HG03135 (cell line): ENCODE measurements at regions not wholly inside any gene's neighbourhood (a gene's known extent, or its start where the extent isn't known, plus 50 kb on each side); places are given as distances from the start of the nearest gene placed in this dataset.
"Not testable (repeated sequence)": the region's sequence is repeated elsewhere in the genome, so short reads cannot be mapped to it uniquely, and the experiment has no call there.

ENCODE experiments used
- ATAC-seq: cut with Tn5 transposase; IDR thresholded peaks from one replicate; pipeline ENCODE4 v1.9.1; 2021; ENCODE audit warnings: mild to moderate bottlenecking, moderate library complexity; ENCODE audit not compliant: unreplicated experiment

- no peak for ATAC-seq
Measured at GRCh38 chr11:122023614-122024250, 92.3 kb downstream of the BLID start.

DNA sequence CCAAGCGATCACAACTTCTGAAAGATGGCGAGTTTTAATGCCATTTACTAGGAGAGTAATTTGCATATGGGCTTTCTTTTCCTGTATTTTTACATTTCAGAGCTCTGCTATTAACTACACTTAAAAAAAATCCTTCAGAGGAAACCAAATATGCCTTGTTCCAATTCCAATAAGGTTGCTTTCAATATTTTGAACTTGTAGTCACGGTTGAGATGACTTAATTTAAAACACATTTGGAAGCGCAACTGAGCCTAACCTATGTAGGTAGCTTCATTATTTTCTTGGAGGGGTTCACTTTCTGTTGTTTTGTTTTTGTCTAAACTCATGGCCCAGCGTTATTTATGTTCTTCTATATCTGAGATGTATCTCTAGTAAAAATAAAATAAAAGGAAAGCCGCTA is 93.4 kb downstream of the BLID start:
- ATAC-seq = no peak

DNA sequence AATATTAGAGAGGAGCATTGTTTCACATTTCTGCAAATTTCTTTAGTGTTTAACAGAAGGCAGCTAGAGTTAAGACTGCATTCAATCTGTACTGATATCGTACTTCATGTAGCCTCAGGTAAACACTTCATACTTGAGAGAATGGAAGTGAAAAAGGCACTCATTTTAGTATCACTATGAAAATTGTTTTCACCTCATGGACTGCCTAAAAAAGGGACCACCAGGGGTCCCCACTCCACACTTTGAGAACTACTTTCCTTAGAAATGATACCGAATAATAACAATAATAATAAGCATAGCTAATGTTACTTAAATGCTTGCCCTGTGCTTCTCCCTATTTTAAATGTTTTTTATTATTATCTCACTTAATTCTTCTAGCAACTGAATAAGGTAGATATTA is 95.1 kb downstream of the BLID start:
- no peak for ATAC-seq

GRCh38 chr11:122019908-122020694 is 95.9 kb downstream of the BLID start:
- ATAC-seq = no peak

DNA sequence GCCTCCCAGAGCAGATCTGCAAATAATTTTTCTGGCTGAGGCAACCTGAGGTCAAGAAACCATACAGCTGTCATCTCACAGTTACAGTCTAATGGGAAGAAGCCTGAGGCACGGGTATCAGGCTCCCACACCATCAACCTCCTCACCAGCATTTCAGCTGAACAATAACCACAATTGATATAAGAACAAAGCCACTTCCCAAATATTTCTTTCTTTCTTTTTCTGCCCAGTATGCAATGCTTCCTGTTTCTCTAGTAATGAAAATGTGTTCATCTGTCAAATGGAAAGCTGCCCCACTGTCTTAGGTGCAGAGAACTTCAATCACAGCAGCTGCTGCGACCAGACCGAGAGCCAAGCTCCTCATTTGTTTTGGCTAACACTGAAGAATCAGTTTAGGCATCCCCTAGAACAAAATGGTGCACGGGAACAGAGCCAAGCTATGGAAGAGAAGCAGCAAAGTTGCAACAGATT is 108.4 kb downstream of the BLID start:
- ATAC-seq = no peak

DNA sequence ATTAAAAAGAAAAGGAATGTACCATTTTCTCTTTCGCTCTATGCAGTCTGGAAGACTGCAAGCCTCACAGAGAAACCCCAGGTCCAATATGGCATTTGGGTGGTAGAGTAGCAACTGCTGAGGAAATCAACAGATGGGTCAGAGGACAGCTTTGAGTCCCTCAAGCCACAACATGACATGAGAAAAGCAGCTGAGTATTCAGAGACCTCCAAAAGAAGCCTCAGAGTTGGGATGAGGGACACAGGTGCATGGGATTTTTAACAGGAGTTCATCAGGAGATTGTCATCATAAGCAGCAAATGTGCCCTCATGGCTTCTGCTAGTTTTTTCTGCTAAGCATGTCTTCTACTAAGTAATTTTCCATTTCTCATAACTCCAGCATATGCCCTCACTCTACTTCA is 111.6 kb downstream of the BLID start:
- ATAC-seq = no peak

DNA sequence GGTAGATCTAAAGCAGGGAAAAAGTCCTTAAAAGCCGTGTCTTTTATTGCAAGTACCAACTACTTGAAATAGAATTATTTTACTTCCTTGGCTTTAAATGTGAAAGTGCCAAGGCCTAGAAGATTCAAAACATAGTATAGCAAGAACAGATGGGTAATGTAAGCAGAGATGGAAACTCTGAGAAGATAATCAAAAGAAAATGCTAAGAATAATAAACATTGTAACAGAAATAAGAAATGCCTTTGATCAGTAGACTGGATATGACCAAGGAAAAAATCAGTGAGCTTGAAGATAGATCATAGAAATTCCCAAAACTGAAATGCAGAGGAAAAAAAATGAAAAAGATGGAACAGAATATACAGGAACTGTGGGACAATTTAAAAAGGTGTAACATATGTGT is 113.1 kb downstream of the BLID start:
- no peak for ATAC-seq

- ATAC-seq = no peak
Measured at GRCh38 chr11:122002047-122002446, 114.0 kb downstream of the BLID start.

GRCh38 chr11:121999651-122000050 is 116.4 kb downstream of the BLID start:
- ATAC-seq = no peak

- no peak for ATAC-seq
Measured at GRCh38 chr11:121996574-121996973, 119.4 kb downstream of the BLID start.

DNA sequence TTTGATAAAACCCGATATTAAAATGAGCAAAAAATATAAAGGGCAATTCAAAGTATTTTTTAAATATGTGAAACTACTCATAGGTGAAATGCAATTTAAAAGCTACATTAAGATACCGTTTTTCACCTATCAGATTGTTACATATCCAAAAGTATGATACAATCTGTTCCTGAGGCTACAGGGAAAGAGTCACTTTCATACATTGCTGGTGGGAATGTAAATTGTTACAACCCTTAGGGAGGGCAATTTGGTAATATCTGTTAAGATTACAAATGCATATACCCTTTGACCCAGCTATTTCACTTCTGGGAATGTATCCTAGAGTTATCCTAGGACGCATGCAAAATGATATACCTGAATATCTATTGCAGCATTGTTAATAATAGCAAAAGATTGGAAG is 132.1 kb downstream of the BLID start:
- ATAC-seq = no peak

- ATAC-seq = not testable (repeated sequence)
Measured at GRCh38 chr11:121977914-121978313, 138.1 kb downstream of the BLID start.

DNA sequence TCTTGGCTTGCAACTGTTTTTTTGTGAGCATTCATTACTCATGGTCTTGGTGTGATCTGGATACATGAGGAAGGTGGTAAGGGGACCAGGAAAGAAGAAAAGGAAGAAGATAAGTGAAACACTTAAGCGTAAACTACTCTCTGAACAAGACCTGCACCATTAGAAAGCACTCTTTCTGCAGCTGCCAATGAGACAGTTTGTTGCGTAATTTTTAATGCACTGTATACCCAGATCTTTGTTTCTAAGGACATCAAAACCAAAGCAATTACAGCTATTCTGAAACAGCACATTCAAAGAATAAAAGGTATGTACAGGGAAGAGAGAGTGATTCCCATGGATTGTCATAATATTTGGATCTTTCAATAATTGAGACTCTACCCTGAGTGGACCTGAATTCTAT is 147.4 kb downstream of the BLID start:
- ATAC-seq = no peak

GRCh38 chr11:121967131-121967704 is 148.8 kb downstream of the BLID start:
- ATAC-seq = no peak

DNA sequence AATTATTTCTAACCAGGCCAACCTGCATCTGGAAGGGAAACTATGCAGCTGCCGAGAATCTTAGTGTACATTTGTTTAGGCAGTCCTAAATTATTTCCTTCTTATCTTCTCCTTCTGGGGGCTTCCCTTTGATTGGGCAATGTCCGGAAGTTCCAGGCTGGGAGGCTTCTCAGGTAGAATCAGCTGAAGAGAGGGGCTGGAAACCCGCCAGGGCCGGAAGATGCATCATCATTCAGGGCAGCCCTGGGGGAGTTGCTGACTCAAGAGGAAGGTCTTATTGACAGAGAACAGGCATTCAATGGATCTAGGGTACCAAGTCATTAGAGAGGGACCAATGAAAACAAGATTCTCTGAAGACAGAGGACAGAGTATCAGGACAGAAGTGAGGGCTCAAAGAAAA is 150.7 kb downstream of the BLID start:
- ATAC-seq = no peak

DNA sequence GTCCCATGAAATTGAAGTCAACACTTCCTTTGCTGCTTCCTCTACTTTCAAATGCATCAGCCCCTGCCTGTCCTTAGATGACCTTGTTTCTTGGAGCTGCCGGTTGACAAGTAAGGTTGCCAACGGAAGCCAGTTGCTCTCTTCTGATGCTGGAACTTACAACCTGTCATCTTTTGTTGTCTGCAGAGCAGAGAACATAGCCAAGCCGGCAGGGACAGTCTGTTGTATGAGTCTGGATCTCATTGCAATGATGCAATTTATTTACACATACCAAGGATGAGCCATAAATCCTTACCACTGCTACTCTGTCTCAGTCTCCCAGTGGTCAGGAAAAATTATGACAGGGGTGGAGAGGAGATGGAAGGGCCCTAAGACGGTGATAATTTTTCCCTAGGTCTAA is 151.4 kb downstream of the BLID start:
- no peak for ATAC-seq

DNA sequence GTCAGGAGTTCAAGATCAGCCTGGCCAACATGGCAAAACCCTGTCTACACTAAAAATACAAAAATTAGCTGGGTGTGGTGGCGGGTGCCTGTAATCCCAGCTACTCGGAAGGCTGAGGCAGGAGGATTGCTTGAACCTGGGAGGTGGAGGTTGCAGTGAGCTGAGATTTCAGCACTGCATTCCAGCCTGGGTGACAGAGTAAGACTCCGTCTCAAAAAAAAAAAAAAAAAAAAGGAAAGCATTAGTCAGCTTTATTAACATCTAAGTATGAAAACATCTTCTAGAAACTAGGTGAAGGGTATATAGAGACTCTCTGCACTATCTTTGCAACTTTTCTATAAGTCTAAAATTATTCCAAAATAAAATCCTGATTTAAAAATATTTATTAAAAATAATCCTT is 152.2 kb downstream of the BLID start:
- ATAC-seq = not testable (repeated sequence)

- no peak for ATAC-seq
Measured at GRCh38 chr11:121961321-121961801, 154.7 kb downstream of the BLID start.

DNA sequence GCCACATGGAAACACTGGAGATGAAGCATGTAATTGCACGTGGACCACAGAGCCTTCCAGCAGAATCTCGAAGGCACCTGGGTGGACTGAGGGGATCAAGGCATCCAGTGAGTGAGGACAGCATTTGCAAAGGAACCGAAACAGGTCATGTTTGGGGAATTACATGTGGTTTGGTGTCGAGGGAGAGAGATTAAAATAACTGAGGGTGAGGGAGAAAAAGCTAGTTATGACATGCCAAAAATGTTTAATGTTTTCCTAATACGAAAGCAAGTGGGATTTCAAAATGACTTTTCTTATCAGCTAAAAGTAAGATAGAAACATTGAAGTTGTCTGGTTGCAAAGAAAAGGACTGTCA is 157.1 kb downstream of the BLID start:
- no peak for ATAC-seq

DNA sequence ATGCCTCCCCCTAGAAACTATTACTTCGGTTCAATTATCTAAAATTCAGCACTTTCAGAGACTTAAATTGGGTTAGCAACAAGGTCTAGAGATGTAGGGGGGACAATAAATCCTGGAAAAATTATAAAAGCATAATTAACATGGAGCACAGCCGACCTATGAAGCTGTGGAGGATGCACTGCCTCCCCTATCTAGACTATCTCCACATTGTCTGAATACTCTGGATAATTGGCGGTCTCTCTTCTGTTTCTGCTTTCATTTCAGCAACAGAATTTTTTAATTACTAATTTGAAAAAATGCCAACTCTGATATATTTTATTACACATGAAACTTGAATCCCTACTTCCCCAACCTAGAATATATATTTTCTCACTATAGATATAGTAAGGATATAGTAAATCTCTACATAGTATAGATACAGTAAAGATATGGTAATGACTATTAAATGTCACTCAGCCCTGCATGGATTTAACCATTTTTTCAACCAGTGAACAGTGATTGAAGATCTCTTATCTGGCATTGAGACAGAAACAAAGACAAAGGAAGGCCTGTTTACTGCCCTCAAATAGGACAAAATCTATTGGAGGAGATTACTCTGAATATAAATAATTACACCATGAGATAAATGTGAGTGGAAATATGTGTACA is 157.6 kb downstream of the BLID start:
- ATAC-seq = no peak

DNA sequence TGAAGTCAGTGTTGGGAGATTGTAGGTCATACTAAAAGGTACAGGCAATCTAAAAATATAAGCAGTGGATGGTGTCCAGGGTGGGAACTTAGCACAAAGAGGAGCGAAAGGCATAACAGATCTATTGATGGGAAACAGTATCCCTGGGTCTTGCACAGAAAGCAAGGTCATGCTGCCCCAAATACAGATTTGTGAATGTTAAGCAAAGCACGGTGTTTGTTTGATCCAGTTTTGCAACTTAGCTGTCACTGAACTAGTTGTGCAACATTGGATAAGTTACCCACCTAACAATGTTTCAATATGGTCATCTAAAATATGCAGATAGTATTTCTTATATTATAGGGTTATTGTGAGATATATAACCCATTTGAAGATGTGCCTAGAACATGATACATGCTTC is 162.9 kb downstream of the BLID start:
- no peak for ATAC-seq

DNA sequence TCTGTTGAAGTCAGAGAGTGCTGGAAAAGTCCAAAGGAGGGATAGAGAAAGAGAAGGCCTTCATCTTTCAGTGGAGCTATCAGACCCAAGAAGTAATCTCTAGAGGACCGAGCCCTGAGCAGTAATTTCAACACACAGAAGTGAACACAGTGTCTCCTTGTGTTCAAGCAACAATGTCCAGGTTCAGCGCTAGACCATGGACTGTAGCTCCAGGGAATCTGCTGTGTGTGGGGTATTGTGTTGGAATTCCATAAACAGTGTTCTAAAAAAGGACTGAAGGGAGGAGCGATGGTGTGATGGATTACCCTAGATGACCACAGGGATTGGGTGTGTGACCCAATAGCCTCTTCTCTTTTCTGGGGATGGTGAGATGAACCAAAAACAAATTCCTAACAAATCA is 165.9 kb downstream of the BLID start:
- ATAC-seq = no peak
